ENCODE measurements at regions not wholly inside any gene's neighbourhood (a gene's known extent, or its start where the extent isn't known, plus 50 kb on each side); places are given as distances from the start of the nearest gene placed in this dataset.
"Not testable (repeated sequence)": the region's sequence is repeated elsewhere in the genome, so short reads cannot be mapped to it uniquely, and the experiment has no call there.

DNA sequence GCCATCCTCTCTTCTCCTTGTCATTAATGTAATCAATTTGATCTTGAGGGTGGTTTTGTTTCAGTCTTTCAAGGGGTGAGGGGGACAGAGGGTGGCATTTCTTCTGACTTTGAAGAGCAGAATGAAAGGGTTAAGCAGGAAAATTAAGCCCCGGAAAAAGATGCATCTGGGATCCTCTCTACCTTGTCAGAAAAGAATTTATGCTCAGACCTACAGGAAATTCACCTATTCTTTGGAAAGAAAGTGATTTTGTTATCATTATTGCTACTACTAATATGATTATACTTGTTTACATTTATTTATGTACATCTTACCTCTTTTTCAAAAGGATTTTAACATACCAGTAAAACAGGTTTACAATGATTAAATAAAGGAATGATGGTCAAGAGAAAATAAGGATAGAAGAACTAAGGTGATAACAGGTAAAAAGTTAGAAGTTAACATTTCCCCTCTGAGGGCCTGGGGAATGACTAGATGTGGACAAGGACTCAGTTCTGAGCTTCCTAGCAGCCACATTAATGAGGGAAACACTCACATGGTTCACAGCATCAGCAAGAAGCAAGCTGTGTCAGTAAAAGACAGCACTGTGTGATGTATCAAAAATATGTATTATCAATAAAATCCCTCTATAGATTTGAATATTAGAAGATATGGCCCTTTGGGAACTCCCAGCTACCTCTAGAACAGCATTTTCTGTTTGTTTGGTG, 151.4 kb downstream of the MYCN start:
- H3K27ac ChIP-seq, result no peak overlapping the region
- no peak for DNase-seq (ENCODE audit: low read depth, low spot score)

DNA sequence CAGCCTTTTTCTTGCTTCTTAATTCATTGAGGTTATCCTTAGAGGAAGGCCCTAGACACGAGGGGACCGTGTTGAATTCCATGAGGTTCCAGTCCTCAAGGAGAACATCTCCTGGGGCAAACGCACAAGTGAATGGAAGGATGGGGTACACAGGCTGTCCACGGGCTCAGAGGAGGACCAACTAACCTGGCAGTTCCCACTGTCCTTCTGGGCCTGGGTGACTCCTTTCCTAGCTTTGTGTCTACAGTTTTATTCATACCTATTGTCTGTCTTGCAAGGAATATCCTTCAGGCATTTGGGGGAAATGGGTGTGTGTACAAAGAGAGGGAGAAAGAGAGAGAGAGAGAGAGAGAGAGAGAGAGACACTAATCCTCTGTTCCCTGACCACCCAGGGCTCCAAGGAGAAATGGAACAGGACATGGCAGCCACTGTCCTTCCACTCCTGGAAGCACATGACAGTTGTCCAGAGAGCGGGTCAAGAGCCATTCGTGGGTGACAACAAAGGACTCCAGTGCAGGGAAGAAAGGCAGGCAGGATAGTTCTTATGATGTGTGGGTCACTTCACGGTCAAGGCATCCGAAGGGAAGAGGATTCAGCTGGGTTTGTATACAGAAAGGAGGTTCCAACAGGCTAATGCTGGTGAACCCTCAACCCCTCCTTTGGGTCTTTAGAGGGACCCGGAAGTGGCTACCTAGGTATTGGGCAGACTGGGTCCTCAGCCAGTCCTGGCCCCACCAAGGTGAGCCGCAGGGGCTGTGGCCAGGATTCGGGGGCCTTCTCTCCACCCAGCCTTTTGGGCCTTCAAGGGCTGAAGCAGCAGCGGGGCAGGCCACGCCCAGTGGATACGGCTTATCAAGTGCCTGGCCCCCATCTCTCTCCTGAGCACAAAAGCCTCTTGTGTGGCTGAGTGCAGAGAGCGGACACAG, 150.6 kb downstream of the MYCN start:
- no peak for DNase-seq (ENCODE audit: low read depth, low spot score)
- no peak overlapping the region for H3K27ac ChIP-seq

DNA sequence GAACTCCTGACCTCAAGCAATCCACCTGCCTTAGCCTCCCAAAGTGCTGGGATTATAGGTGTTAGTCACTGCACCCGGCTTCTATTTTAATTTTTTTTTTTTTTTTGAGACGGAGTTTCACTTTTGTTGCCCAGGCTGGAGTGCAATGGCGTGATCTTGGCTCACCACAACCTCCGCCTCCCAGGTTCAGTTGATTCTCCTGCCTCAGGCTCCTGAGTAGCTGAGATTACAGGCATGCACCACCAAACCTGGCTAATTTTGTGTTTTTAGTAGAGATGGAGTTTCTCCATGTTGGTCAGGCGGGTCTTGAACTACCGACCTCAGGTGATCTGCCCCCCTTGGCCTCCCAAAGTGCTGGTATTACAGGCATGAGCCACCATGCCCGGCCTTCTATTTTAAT, 149.1 kb downstream of the MYCN start:
- H3K27ac ChIP-seq; DNase-seq (ENCODE audit: low read depth, low spot score): not testable (repeated sequence)

DNA sequence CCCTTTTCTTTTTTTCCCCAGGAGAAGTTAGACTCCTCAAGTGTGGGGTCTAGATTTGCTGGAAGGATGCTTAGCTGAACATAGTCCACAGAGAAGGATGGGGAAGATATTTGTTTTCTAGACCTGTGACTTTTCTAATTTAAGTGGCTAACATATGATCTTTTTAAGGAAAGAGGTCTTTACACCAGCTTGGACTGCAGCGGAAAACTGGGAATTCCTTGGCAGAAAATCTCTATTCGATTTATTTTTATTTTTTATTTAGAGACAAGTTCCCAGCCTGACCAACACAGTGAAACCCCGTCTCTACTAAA, 148.4 kb downstream of the MYCN start:
- DNase-seq (ENCODE audit: low read depth, low spot score), result no peak

DNA sequence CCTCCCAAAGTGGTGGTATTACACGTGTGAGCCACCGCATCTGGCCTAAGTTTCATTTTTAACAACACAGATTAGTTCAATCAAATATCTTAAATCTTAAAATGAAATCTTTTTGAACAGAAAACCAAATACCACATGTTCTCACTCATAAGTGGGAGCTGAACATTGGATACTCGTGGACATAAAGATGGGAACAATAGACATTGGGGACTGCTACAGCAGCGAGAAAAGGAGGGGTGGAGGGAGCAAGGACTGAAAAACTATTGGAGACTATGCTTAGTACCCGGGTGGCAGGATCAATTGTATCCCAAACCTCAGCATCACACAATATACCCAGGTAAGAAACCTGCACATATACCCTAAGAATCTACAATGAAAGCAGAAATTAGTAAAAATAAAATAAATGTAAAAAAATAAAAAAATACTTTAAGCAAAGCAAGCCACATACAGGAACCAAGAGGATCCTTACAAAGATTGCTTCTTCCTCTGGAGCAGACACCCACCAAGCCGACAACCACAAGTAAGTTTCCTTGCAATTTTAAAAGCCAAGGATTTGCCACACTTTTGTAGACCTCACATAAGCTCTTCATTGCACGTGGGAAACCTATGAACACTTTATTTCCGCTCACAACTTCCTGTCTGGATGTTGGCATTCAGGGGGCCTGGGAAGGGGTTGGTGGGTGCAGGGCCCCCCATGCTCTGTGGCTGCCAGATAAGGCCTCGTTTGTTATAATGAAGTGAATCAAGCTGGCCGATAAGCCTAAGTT, 147.9 kb downstream of the MYCN start:
- no peak for DNase-seq (ENCODE audit: low read depth, low spot score)
- H3K27ac ChIP-seq, result no peak overlapping the region

More for the DNA sequence above, 148.4 kb downstream of the MYCN start:
- no peak overlapping the region for H3K27ac ChIP-seq

DNA sequence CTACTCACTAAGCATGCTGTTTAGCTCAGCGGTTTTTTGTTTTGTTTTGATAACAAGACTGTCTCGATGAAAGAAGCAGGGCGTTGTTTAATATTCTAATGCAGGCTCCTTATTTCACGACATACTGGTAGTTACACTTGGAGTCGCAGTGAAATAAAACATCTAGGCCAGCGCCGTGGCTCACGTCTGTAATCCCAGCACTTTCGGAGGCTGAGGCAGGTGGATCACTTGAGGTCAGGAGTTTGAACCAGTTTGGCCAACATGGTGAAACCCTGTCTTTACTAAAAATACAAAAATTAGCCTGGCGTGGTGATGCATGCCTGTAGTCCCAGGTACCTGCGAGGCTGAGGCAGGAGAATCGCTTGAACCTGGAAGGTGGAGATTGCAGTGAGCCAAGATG, 145.8 kb downstream of the MYCN start:
- H3K27ac ChIP-seq; DNase-seq (ENCODE audit: low read depth, low spot score): not testable (repeated sequence)

DNA sequence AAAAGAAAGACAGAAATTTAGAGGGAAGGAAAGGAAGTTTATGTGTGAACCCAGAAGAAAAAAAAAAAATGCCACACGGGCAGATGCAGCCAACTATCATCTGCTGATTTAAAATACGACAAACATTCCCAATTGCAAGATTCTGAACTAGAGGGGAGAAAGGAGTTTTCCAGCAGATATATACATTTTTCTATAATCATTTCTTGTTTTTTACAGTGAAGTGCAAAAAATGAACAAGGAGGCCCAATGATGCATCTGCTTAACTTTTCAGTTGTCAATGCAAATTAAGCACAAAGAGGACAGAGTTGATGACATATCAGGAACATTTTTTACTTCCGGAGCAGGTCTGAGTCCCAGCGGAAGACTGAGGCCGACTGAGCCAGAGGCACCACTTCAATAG, 144.7 kb downstream of the MYCN start:
- no peak overlapping the region for H3K27ac ChIP-seq
- no peak for DNase-seq (ENCODE audit: low read depth, low spot score)

DNA sequence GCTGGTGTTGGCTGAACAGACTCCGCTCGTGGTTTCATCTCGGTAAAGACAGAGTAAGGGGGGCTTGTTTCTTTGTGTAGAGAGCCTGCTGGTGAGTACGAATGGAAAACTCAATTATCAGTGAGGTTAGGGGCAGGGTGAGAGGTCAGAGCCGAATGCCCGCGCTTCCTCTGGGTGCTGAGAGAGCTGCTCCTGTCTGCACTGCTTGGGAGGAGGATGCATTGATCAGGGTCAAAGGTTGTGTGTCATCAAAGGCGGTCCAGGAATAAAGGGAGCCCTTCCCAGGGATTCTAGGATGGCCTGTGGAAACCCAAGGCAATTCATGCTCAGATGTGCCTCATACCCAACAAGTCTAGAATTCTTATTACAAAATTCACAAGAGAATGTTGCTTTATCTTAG, 143.9 kb downstream of the MYCN start:
- no peak for DNase-seq (ENCODE audit: low read depth, low spot score)
- no peak overlapping the region for H3K27ac ChIP-seq

DNA sequence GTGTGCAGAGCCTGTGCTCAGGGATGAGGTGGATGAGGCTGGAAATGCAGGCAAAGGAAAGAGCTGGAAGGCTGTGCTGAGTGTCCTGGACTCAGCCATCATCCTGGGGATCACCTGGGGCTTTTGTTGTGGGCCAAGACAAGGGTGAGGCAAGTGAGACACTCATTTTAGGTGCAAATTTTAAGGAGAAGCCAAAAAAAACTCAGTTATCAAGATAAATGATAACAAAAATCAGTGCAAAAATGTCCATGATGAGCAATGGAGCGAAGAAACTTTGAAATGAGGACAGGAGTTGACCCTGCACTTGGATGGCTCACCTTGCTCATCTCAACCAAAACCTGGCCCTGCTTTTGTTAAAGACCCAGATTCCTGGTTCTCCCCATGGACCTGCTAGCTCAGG, 141.9 kb downstream of the MYCN start:
- no peak for DNase-seq (ENCODE audit: low read depth, low spot score)

DNA sequence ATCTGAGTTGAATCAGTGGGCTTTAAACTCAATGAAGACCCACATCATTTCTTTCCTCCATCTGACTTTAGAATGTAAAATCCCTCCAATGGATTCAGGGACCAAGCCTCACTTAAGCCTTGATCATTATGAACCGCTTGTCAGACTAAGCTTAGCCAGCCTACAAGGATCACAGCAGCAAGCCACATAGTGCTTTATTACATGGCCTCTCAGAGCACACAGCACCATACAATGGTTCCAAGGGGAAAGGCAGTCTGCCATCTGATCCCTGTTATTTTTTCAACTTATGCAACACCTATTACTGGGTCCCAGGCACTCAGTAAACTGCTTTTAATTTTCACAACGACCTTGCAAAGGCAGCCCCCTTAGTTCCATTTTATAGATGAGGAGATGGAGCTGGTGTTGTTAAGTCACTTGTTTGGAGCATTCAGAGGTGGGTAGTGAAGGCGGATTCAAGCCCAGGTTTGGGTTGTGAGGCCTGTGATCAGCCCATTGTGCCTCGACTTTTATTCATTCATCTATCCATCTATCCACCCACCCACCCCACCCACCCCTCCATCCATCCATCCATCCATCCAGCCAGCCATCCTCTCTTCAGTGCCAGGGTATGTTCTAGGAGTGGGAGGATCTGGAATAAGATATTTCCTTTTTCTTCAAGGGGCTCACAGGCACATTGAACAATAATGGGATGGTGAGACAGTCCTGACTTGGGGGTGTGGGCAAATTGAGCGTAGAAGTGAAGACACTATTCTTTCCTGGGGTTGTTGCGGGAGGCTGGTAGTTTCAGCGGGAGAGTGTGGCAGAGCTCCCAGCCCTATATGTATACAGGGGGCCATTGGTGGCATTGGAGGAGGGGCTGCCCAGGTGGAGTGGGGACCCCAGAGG, 141.2 kb downstream of the MYCN start:
- no peak for DNase-seq (ENCODE audit: low read depth, low spot score)
- H3K27ac ChIP-seq, result no peak overlapping the region

More for the DNA sequence above, 141.9 kb downstream of the MYCN start:
- H3K27ac ChIP-seq, result no peak overlapping the region

DNA sequence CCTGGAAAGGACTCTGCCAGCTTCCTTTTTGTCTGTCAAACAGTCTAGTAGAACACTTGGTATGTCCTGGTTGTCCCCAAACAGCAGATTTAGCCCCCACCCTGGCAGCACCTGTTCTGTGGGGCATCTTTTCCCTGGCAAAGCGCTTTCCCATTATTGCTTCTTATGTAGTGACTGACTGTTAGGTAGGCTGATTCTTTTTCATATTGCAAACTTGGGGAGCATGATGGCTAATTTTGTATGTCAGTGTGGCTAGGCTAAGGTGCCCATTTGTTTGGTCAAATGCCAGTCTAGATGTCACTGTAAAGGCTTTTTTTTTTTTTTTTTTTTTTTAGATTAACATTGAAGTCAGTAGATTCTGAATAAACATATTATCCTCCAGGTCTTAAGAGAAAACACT, 140.2 kb downstream of the MYCN start:
- H3K27ac ChIP-seq, result no peak overlapping the region
- no peak for DNase-seq (ENCODE audit: low read depth, low spot score)

DNA sequence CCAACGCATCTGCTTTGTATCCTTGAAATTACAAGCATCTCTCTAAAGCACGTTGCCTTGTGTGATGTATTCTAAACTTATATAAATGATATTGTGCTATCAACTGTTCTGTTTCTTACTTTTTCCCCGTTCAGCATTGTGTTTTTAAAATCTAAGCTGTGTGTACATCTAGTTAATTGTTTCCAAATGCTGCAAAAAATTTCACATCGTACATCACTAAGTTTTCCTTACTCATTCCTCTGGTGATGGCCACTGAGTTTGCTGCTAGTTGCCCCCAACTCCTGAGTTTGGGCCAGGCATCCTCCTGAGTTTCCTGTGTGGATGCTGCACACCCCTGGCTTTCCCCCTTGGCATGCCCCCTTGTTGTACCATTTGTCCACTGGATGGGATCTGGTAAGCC, 139.7 kb downstream of the MYCN start:
- no peak overlapping the region for H3K27ac ChIP-seq
- no peak for DNase-seq (ENCODE audit: low read depth, low spot score)

DNA sequence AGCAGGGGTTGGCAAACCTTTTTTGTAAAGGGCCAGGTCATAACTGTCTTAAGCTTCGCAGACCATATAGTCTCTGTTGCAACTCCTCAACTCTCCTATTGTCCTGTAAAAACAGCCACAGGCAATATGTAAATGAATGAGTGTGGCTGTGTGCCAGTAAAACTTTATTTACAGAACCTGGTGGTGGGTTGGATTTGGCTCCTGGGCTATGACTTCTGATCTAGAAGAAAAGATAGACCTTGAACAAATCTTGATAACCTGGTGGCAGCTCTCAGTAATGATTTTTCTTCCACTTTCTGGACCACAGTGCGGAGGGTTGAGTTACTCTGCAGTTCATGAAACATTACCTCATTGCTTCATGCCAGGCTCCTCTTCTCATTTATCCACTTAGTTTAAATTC, 139.3 kb downstream of the MYCN start:
- H3K27ac ChIP-seq, result no peak overlapping the region

DNA sequence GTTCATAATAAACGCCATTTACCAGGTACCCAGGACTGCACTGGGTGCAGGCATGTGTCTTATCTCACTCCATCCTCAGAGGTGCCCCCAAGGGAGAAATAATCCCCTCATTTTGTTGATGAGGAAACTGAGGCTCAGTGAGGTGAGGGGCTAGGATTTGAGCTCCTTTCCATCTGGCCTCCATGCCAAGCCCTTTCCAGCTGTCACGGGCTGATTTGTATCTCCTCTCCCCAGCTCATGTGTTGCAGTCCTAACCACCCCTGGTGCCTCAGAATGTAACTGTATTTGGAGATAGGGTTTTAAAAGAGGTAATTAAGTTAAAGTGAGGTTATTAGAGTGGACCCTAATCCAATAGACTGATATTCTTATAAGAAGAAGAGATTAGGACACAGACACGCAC, 137.3 kb downstream of the MYCN start:
- no peak for DNase-seq (ENCODE audit: low read depth, low spot score)
- no peak overlapping the region for H3K27ac ChIP-seq

More for the DNA sequence above, 139.3 kb downstream of the MYCN start:
- DNase-seq (ENCODE audit: low read depth, low spot score), result no peak

DNA sequence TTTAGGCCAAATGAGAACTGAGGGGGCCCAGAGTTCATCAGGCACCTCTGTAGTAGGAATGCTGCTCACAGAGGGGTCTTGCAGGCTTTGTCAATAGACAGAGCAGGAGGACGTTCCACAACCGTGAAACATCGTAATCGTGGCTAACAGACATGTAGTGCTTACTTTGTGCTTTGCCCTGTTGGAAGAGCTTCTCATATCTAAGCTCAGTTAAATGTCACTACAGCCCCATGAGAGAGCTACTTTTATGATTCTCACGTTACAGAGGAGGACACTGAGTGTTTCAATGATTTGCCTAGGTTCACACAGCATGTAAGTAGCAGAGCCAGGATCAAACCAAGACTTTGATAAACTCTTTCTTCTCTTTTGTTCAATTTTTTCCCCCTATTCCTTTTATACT, 136.6 kb downstream of the MYCN start:
- no peak overlapping the region for H3K27ac ChIP-seq
- no peak for DNase-seq (ENCODE audit: low read depth, low spot score)

DNA sequence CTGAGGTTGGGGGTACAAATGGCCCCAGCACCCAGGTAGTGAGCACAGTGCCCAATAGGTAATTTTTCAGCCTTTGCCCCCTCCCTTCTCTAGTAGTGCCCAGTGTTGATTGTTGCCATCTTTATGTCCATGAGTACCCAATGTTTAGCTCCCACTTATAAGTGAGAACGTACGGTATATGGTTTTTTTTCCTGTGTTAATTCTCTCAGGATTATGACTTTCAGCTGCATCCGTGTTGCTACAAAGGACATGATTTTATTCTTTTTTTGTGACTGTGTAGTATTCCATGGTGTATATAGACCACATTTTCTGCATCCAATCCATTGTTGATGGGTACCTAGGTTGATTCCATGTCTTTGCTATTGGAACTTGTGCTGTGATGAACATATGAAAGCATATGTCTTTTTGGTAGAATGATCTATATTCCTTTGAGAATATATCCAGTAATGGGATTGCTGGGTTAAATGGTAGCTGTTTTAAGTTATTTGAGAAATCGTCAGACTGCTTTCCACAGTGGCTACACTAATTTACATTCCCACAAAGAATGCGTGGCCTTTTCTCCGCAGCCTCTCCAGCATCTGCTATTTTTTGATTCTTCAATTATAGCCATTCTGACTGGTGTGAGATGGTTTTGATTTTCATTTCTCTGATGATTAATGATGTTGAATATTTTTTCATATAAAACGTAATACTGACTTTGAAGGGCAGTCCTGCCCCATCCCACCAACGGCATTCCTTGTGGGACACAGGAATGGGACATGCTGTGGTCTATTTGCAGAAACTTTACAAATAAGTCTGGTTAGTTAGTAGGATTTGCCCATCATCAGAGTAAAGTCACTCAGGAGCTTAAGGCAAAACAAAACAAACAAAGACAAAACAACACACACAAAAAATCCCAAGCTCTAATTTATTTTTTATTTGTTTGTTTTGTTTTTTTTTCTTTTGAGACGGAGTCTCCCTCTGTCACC, 135.0 kb downstream of the MYCN start:
- H3K27ac ChIP-seq, result no peak overlapping the region
- DNase-seq (ENCODE audit: low read depth, low spot score), result no peak

DNA sequence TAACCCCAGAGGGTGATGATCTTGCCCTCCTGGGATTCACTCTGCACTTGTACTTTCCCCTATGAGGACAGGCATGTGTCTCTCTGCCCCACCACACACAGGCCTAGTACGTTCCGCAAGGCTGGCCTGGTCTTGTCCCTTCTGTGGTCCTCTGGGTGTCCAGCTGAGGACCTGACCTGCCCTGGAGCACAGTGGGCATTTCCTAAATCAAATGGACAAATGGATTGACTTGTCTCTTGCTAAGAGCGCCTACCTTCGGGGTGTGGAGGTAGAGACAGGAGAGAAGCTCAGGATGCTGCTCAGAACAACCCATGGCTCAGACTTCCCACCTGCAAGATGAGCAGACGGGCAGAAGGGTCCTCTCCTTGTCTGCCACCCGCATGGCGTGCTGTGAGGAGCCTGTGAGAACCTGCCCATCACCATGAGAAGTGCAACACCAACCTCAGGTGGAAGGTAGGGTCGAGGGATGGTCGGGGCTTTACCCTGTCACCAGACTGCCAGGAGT, 133.6 kb downstream of the MYCN start:
- H3K27ac ChIP-seq, result no peak overlapping the region
- DNase-seq (ENCODE audit: low read depth, low spot score), result no peak

DNA sequence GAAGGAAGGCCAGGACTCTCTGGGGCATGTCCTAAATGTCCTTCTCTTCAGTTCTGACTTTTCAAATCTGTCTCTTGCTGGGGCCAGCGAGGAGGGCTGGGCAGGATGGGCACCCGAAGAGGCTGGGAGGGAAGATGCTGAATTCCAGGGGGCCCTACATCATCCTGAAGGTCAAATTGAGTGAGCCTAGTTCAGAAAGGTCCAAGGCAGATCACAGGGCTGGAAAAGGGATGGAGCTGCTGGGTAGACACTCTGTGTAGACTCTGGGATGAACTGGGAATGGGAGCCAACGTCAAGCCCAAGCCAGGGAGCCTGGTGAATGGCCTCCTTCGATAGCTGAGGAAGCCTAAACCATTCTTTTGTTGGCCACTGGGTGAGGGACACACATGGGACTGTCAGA, 133.1 kb downstream of the MYCN start:
- DNase-seq (ENCODE audit: low read depth, low spot score), result no peak
- no peak overlapping the region for H3K27ac ChIP-seq
